NCI-H1092 (cell line): ENCODE measurements at regions not wholly inside any gene's neighbourhood (a gene's known extent, or its start where the extent isn't known, plus 50 kb on each side); places are given as distances from the start of the nearest gene placed in this dataset.
A peak's percentile ranks its signal among the peaks of the same experiment; 100 is the strongest.
"Not testable (repeated sequence)": the region's sequence is repeated elsewhere in the genome, so short reads cannot be mapped to it uniquely, and the experiment has no call there.

Experiments
- DNase-seq: peaks from one replicate; lab custom pipeline; 2025; lab: John Stamatoyannopoulos, UW

DNA sequence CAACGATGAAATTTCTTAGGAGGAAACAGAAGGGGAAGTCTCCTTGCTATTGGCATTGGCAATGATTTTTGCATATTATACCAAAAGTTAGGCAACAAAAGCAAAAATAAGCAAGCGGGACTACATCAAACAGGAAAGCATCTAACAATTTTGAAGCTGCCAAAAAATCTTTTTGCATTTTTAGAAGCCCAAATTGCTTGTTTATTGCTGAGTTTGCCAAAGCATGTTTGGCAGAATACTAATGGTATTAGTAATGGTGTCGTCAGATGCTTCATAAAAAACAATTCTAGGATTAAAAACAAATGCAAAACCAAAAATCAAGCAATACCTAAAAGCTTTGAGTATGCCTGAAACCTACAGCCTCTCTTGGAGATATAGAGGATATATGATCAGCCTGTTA lies 80.0 kb downstream of the GALR1 start:
- no peak for DNase-seq

DNA sequence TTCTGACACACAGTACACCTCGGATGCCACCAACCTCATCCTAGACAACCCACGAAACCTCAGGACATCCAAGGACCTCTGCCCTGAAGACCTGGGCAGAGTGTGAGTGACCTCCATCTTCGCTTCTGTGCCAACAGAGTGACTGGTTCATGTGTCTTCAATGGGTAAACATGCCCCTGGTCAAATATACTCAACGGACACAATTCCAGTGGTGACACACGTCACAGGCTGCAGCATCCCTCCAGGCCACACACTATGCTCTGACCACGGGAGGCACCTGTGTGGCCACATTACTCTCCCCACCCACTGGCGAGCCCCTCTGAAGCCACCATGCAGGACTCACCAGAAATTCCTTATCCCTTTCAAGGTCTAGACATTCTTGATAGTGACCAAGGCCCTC lies 85.2 kb downstream of the GALR1 start:
- no peak for DNase-seq

DNA sequence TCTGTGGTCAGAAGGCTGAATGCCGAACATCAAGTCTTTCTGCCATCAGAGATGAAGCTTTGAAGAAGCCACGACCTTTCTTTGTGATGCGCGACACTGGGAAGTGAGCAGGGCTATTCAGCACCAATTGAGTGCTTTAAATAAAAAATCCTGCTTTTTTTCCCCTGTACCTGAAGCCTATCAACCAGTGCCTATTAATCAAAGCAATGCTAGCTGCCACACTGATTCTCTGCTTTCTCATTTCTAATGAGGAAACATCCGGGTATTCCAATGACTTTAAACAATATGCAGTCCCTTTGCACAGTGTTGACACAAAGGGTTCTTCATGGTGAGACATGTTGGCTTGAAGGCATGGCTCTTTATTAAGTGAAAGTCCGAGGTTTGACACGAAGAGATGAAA lies 88.0 kb downstream of the GALR1 start:
- no peak for DNase-seq

DNA sequence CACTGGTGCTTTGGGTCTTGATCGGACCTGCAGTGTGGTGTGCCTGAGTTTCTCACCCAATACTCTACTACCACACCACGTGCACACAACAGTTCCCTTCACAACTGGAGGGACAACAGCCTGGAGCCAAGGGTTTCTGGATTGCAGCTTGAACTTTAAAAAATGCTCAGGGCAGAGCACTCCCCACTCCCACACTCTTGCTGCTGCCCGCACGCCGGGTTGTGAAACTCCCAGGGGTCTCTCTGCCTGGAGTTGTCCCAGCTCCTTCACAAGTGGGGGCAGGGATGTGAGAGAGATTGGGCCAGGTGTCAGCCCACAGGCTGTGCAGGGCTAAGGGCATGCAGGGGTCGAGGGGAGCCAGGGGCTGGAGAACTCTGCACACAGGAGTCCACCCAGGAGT lies 89.4 kb downstream of the GALR1 start:
- DNase-seq = no peak

DNA sequence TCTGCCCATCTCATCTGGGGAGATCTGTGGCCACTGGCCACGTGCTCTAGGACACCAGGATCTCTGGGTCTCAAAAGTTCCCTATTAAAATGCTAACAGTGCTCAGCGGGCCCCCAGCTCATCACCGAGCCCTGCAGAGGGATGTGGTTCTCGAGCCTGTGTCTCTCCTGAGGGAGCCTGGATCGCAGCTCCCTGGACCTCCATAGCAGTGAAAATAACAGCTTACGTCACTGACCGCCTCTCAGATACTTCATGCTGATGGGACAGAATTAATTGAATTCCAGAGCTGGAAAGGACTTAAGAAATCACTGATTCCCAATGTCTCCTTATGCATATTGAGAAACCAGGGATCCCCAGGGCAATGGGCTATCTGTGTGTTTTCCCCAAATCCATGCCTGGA lies 90.0 kb downstream of the GALR1 start:
- DNase-seq = no peak

DNA sequence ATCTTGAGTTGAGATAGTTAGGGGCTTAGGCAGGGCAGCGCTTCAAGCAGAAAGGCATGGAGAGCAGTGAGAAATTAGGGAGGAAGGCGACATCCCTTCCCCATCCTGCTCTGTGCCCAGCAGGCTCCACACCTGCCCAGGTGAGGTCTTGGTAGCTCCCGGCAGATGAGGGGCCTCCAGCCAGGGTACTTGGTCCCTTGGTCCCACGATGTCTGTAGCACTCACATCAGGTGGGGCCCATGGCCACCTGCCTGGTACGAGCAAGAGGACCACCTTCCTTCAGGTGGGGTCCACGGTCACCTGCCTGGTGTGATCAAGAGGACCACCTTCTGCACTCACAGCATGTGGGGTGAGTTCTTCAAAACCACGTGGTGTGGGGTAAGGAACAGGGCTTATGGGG lies 91.2 kb downstream of the GALR1 start:
- DNase-seq = no peak

DNA sequence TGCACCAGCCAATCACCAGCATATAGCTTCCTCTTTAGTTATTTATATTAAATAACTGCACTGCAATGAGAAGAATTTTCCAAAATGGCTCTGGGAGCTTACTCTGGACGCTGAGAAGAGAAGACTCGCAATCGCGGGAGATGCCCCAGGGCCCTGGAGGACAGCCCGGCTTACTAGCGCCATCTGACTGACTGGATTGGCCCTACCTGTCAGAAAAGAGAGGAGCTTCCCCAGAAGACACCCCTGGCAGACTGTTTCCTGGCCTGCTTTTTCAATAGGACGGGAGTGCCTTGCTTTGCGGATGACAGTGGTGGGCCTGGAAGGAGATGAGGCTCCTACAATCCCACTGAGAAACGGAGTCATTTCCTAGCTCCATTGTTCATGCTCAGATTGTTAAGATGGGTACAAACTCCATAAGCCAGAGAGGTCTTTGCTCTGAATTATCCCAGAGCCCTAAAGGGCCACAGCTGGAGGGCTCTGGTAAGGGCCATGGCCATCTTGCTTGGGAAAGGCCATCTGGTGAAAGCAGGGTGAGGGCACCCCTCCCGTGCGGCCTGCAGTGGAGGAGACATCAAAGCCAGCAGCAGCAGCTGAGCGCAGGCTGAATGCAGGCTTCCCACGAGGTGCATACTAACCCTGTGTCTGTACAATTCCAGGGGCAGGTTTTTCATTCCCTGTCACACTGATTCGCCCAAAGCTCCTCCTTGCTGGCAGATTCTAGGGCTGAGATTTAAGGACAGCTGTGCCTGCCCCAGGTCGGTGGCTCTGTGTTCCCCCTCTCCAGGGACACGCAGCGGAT lies 92.1 kb downstream of the GALR1 start:
- no peak for DNase-seq

DNA sequence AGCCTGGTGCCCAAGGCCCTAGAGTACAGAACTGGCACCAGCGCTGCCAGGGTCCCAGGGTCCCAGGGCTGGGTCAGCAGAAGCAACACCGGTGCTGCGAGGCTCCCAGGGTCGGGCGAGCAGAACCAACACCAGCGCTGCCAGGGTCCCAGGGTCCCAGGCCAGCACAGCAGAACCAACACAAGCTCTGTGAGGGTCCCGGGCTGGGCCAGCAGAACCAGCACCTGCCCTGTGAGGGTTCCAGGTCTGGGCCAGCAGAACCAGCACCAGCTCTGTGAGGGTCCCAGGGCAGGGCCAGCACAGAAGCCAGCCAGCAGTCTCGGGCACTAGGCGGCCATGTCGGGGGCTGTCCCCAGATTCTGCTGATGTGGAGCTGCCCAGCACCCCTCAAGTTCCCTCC lies 93.1 kb downstream of the GALR1 start:
- no peak for DNase-seq

DNA sequence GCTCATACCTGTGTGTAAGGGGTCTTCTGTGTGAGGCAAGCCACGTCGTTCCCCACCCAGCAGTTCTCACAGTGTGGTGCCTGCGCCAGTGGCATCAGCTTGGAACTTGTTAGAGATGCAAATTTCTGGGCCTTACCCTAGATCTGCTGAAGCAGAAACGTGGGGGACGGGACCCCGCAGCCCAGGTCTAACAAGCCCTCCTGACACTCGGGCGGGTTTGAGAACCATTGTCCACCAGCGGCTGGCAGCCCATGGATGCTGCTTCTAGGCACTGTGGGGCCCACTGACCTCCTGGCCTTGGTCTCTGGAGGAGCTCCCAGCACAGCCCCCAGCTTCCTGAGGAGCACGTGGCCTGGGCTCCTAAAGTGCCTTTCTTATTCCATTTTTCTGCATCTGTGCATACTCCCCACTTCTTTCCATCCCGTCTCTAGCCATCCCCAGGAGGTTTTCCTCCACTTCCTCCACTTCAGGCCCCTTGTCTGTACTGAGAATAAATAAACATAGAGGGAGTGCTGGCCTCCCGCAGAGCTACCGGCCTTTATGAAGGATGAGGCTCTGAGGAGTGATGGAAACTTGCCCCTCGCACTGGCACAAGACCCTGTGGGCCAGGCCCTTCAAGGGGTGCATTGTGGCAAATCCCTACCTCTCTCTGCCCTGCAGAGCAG lies 94.3 kb downstream of the GALR1 start:
- DNase-seq = no peak

DNA sequence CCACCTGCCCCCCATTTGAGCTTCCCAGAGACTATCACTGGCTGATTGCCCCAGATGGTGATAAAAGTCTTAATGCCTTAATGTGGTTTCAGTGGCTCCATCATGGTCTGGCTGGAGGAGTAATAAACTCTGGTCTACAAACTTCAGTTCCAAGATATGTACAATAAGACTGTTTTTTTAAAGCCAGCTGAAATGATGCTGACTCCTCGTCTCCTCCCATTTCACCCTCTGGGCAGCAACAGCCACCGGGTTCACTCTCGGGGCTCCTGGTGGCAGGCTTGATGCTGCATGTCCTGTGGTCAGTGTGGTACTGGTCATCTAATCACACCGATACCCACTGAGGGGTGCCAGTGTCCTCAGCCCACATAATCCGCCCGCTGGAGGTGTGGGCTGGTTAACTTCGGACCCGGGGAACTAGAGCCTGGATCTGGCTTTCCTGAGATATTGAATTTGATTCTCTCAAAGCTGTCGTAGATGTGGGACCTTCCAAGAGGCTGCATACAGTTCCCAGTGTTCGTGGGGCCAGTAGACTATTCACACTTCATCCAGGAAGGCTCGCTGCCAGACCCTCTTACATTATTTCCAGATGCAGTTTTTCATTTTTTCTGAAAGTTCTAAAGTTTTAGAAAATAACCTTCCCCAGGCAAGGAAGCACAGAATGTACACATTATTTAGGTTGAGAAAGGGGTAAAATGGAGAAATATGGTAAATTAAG lies 95.3 kb downstream of the GALR1 start:
- no peak for DNase-seq

DNA sequence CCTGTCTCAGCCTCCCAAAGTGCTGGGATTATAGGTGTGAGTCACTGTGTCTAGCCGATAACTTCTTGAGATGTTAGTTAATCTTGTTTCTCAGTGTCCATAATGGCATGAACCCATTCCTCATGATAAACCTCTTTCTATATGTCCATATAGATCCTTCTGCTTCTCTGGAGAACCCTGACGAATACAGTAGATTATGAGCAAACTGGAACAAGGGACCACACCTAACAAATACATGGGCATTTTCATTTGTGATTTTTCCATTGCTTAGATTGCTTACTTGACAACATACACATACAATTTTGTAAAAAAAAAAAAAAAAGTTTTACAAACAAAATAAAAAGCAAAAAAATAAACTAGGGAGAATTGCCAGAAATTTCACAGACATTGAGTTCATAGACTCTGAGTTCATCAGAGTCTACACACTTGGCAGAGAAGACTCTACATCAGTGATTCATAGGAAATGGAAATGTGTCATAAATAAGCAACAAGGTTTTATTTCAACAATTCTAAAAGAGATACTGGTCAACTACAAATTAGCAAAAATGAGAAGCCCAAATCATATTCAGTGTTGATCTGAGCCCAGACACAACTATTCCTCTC lies 96.7 kb downstream of the GALR1 start:
- DNase-seq = no peak

DNA sequence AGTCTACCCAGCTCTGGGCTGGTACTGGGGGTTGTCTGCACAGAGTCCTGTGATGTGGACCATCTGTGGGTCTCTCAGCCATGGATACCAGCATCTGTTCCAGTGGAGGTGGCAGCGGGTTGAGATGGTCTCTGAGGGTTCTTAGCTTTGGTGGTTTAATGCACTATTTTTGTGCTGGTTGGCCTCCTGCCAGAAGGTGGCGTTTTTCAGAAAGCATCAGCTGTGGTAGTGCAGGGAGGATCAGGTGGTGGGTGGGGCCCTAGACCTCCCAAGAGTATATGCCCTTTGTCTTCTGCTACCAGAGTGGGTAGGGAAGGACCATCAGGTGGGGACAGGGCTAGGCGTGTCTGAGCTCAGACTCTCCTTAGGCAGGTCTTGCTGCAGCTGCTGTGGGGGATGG lies 103.7 kb downstream of the GALR1 start:
- not testable (repeated sequence) for DNase-seq

DNA sequence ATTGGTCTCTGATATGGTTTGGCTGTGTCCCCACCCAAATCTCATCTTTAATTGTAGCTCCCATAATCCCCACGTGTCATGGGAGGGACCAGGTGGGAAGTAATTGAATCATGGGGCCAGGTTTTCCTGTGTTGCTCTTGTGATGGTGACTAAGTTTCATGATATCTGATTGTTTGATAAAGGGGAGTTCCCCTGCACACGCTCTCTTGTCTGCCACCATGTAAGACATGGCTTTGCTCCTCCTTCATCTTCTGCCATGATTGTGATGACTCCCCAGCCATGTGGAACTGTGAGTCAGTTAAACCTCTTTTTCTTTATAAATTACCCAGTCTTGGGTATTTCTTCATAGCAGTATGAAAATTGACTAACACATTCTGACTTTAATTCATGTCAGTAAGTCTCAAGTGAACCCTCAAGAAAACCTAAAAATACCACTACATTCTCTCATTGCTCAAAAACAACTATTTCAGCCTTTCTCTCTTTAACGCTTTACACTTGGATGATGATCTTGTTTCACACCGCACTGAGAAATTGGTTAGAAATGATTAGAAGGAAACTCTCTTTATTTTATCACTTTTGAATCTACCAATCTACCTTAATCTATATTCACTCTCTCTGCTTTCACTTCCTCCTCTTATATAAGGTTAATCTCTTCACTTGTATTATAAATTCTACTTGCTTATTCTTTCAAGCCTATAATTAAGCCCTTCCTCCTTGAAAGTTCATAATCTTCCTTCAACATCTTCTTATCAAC lies 110.1 kb downstream of the GALR1 start:
- no peak for DNase-seq

DNA sequence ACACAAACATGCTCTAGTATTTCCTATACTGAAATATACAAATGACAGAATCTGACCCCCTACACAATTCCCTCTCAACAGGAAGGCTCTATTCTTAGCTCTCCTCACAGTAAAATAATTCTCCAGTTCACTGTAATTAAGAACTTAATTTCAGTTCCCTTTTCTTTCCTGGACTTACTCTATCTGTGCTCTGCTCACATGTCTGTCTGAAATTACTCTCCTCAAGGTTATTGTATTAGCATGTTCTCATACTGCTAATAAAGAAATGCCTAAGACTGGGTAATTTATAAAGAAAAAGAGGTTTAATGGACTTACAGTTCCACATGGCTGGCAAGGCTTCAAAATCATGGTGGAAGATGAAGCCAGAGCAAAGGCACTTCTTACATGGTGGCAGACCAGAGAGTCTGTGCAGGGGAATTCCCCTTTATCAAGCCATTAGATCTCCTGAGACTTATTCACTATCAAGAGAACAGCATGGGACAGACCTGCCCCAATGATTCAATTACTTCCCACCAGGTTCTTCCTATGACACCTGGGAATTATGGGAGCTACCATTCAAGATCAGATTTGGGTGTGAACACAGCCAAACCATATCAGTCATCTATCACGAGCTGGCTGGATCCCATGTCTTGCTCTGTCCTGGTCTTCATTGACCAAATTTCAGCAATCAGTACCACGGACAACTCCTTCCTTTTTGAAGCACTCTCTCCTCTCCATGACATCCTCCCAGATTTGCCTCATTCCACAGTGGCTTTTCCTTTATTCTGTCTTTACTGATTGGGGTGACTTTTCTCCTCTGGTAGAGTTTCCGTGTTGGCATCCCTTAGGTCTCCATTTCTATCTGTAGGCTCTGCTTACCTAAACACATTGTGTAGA lies 110.9 kb downstream of the GALR1 start:
- no peak for DNase-seq

DNA sequence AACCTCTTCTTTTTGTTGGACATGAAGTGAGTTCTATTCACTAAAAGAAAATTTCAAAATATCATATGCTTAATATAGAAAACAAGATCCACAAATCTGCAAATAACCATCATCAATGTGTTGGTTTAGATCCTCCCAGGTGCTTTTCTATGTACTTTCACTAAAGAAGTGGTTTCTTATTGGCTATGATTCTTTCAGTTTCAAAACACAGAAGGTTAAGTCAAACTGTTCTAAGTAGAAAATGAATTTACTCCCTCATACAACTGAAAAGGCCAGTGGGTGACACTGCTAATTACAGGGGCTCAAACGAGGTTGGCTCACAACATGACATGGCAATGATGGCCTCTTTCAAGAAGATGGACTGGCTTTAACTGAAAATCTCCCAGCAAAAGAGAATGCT lies 111.7 kb downstream of the GALR1 start:
- no peak for DNase-seq

DNA sequence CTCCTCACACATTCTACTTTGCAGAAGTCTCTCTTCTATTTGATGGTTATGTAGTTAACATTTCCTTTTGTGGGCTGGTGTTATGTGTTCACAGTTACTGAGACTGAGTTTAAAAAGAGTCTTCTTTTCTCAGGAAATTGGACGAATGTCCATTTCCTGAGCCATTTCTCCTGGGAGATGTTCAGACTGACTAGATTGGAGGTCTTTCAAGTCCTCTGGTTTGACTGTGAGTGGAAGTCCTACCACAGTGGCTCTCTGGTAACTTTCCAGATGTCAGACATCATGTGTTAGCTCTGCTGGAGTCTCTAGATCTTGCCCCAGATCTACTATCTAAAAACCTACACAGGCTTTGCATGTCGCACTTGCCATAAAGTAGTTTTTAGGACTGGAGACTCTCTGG lies 116.0 kb downstream of the GALR1 start:
- DNase-seq = no peak

DNA sequence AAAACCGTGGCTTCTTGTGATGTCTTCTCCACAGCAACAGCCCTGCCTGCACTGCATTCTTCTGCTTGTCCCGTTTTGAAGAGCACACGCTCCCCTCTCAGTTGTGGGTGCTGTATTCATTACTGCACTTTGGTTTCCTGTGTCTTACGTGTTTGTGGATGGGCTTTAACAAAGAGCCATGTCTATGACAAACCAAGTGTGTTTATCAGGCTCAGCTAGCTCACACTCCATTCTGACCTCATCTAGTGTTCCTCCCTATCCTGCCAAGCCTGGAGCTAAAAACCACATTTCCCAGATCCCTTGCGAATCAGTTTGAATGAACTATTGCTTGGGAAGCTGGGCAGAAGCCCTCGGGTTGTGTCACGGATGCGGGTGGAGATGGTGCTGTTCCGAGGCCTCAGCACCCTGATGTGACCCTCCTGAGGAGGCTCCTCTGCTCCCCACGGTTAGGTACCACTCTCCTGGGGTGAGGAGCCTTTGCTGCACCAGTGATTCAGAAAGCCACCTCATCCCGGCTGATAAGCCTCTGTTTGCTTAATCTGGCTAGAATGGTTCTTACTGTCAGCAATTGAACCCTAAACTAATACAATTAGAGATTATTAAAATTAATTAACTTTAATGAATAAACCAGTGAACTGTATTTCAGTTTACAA lies 116.5 kb downstream of the GALR1 start:
- DNase-seq = no peak

DNA sequence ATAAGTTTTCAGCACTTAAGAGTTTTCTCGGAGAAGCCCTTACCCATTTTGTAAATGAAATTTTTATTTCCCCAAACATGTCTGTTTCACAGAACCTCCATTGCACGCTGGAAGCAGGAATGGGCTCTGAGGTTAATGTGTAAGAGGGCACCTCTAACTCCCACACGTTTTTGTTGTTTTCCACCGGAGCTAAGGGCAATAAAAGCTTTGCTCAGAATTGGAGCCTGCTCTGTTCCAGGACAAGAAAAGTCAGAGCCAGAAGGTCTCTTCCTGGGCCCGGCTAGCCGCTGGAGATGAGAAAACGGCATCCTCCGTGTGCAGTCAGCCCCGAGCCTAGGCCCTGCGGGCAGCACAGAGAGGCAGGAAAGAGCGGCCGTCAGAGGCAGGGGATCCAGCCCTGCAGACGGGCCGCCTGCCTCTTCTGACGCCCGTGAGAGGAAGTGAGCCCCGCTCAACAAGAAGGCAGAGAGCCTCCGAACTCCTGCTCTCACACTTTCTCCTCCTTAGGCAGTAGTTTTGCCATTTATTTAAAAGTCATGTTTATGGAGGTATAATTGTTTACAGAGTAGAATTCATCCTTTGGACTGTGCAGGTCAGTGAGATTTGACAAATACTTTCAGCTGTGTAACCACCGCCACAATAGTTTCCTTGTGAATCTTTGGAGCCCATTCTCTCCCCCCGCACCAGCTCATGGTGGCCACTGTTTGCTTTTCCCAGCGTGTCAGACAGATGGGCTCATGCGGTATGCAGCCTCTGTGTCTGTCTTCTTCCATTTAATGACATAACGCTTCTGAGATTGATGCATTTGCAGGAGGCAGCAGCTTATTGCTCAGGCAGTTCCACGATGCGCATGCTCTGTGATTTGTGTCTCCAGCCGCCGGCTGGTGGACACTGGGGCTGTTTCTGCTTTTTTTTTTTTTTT lies 117.3 kb downstream of the GALR1 start:
- DNase-seq = peak; percentile 89

DNA sequence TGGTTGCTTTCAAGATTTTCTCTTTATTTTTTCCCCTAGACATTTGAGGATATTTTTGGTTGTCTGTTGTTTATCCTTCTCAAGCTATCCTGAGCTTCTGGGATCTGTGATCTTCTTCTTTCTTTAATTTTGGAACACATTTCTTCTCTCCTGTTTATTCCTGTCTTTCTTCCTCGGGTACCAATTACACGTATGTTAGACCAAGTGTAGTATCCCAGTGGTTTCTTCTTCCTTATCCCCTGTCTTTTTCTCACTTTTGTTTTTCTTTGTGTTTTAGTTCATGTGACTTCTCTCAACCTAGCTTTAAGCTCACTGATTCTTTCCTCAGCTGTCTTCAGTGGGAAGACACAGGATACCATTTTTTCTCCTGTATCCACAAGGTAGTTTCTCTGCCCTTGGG lies 120.0 kb downstream of the GALR1 start:
- DNase-seq = no peak
